SK-N-SH treated with all-trans-retinoic acid at 6 μM for 48 hours (cell line): ENCODE measurements at regions not wholly inside any gene's neighbourhood (a gene's known extent, or its start where the extent isn't known, plus 50 kb on each side); places are given as distances from the start of the nearest gene placed in this dataset.

Experiments
- ATAC-seq: fragments of 200-7000 bp; cut with Tn5 transposase; 3 replicates; pipeline ENCODE4 v1.9.1; 2020; ENCODE audit warnings: mild to moderate bottlenecking, moderate library complexity
- ARNTL ChIP-seq: fragments of 450-650 bp; formaldehyde crosslinking; IDR thresholded peaks from 2 replicates; pipeline ENCODE4 v1.5.0; 2020; ENCODE audit warnings: low read depth, mild to moderate bottlenecking, moderate library complexity, borderline replicate concordance
- BACH2 ChIP-seq: fragments of 250-450 bp; sonication (Bioruptor Pico); IDR thresholded peaks from 2 replicates; pipeline ENCODE4 v1.9.0; 2021; ENCODE audit warnings: mild to moderate bottlenecking, borderline replicate concordance
- CREB5 ChIP-seq: fragments of 250-450 bp; sonication (Bioruptor Pico); IDR thresholded peaks from 2 replicates; pipeline ENCODE4 v1.5.1; 2020; ENCODE audit warnings: low read depth, mild to moderate bottlenecking, moderate library complexity
- CSDC2 ChIP-seq: fragments of 250-450 bp; sonication (Bioruptor Pico); IDR thresholded peaks from 2 replicates; pipeline ENCODE4 v1.5.0; 2020; ENCODE audit warnings: mild to moderate bottlenecking, moderate library complexity
- ESRRG ChIP-seq: fragments of 250-450 bp; sonication (Bioruptor Pico); IDR thresholded peaks from 2 replicates; pipeline ENCODE4 v1.6.1; 2021; ENCODE audit warnings: mild to moderate bottlenecking
- GLIS3 ChIP-seq: fragments of 250-450 bp; sonication (Bioruptor Pico); IDR thresholded peaks from 2 replicates; pipeline ENCODE4 v1.5.0; 2020; ENCODE audit warnings: mild to moderate bottlenecking, moderate library complexity
- ISL1 ChIP-seq: fragments of 250-450 bp; sonication (Bioruptor Pico); IDR thresholded peaks from 2 replicates; pipeline ENCODE4 v2.1.2; 2022; ENCODE audit warnings: mild to moderate bottlenecking, moderate library complexity
- OSR1 ChIP-seq: fragments of 250-450 bp; sonication (Bioruptor Pico); IDR thresholded peaks from 2 replicates; pipeline ENCODE4 v1.8.0; 2022; ENCODE audit warnings: moderate library complexity, mild to moderate bottlenecking, inconsistent platforms
- POU6F1 ChIP-seq: fragments of 250-450 bp; sonication (Bioruptor Pico); IDR thresholded peaks from 2 replicates; pipeline ENCODE4 v1.8.0; 2021; ENCODE audit warnings: low read depth, mild to moderate bottlenecking, moderate library complexity, borderline replicate concordance
- RARB ChIP-seq: fragments of 250-450 bp; sonication (Bioruptor Pico); IDR thresholded peaks from 2 replicates; pipeline ENCODE4 v1.8.0; 2021; ENCODE audit warnings: mild to moderate bottlenecking, moderate library complexity
- SNAI2 ChIP-seq: fragments of 250-450 bp; sonication (Bioruptor Pico); IDR thresholded peaks from 2 replicates; pipeline ENCODE4 v1.5.0; 2020; ENCODE audit warnings: mild to moderate bottlenecking, moderate library complexity
- ZC3H10 ChIP-seq: fragments of 250-450 bp; sonication (Bioruptor Pico); IDR thresholded peaks from 2 replicates; pipeline ENCODE4 v1.5.1; 2021; ENCODE audit warnings: mild to moderate bottlenecking, moderate library complexity
- ZFP3 ChIP-seq: fragments of 250-450 bp; sonication (Bioruptor Pico); IDR thresholded peaks from 2 replicates; pipeline ENCODE4 v1.5.0; 2020; ENCODE audit warnings: mild to moderate bottlenecking, moderate library complexity
- ZFP30 ChIP-seq: fragments of 450-650 bp; formaldehyde crosslinking; IDR thresholded peaks from 2 replicates; pipeline ENCODE4 v1.5.0; 2022; ENCODE audit warnings: mild to moderate bottlenecking, moderate library complexity
- ZNF565 ChIP-seq: fragments of 450-650 bp; formaldehyde crosslinking; conservative IDR thresholded peaks from 2 replicates; pipeline ENCODE4 v1.5.0; 2020; ENCODE audit warnings: low read depth, mild to moderate bottlenecking, moderate library complexity
- ZNF70 ChIP-seq: fragments of 450-650 bp; formaldehyde crosslinking; IDR thresholded peaks from 2 replicates; pipeline ENCODE4 v1.5.0; 2020; ENCODE audit warnings: mild to moderate bottlenecking, moderate library complexity
- ZNF8 ChIP-seq: fragments of 450-650 bp; formaldehyde crosslinking; IDR thresholded peaks from 2 replicates; pipeline ENCODE4 v1.5.0; 2020; ENCODE audit warnings: mild to moderate bottlenecking, moderate library complexity

- no peak for TF ChIP-seq GLIS3 (CRISPR knock-in tag)
- no peak for TF ChIP-seq POU6F1 (CRISPR knock-in tag)
- TF ChIP-seq ZNF565 (CRISPR knock-in tag), result no peak
- no peak for TF ChIP-seq ISL1 (CRISPR knock-in tag)
- no peak for TF ChIP-seq ZNF8 (CRISPR knock-in tag)
- no peak for ATAC-seq
These were observed 2295.3 kb downstream of the TP53TG3F start for GRCh38 chr16:35754391-35755369.

- TF ChIP-seq CSDC2 (CRISPR knock-in tag), result no peak
- no peak for ATAC-seq
These were observed 2329.0 kb downstream of the TP53TG3F start for GRCh38 chr16:35788381-35788780.

GRCh38 chr16:35792516-35793285, 2333.3 kb downstream of the TP53TG3F start:
- no peak for ATAC-seq
- TF ChIP-seq ZNF565 (CRISPR knock-in tag) (no peak), ARNTL (CRISPR knock-in tag) (no peak), OSR1 (CRISPR knock-in tag) (no peak)

GRCh38 chr16:35793601-35794000, 2334.2 kb downstream of the TP53TG3F start:
- TF ChIP-seq RARB (CRISPR knock-in tag), result no peak
- no peak for TF ChIP-seq ZFP3 (CRISPR knock-in tag)
- TF ChIP-seq ZC3H10 (CRISPR knock-in tag), result no peak
- no peak for TF ChIP-seq ZNF565 (CRISPR knock-in tag)
- no peak for TF ChIP-seq CREB5 (CRISPR knock-in tag)
- TF ChIP-seq BACH2 (CRISPR knock-in tag), result no peak
- no peak for TF ChIP-seq ZNF8 (CRISPR knock-in tag)
- ATAC-seq, result no peak

- TF ChIP-seq CREB5 (CRISPR knock-in tag) (no peak), SNAI2 (CRISPR knock-in tag) (no peak), ESRRG (no peak), ARNTL (CRISPR knock-in tag) (no peak), BACH2 (CRISPR knock-in tag) (no peak), ZFP30 (CRISPR knock-in tag) (no peak), ZFP3 (CRISPR knock-in tag) (no peak), ZNF70 (CRISPR knock-in tag) (no peak), ZC3H10 (CRISPR knock-in tag) (no peak), RARB (CRISPR knock-in tag) (no peak), CSDC2 (CRISPR knock-in tag) (no peak)
- ATAC-seq, result no peak
These were observed 2335.5 kb downstream of the TP53TG3F start for GRCh38 chr16:35794896-35795295.

GRCh38 chr16:35795361-35796029, 2336.1 kb downstream of the TP53TG3F start:
- ATAC-seq, result peak; percentile 52; the same call in 2 of the 3 replicates
- TF ChIP-seq ZNF8 (CRISPR knock-in tag), result no peak
